KMS-11 (cell line): ENCODE measurements at regions not wholly inside any gene's neighbourhood (a gene's known extent, or its start where the extent isn't known, plus 50 kb on each side); places are given as distances from the start of the nearest gene placed in this dataset.

Experiments used
- H2AFZ ChIP-seq: fragments of 200-600 bp; sonication (generic); 2 replicates; pipeline ENCODE4 v1.6.1; 2016; ENCODE audit warnings: antibody characterized with exemption, mixed run types, low read depth
- H3K27ac ChIP-seq: fragments of 200-600 bp; sonication (generic); 2 replicates; pipeline ENCODE4 v1.6.1; 2016; ENCODE audit warnings: mild to moderate bottlenecking, mixed run types
- H3K27me3 ChIP-seq: fragments of 200-600 bp; sonication (generic); 2 replicates; pipeline ENCODE4 v1.6.1; 2017; ENCODE audit warnings: mild to moderate bottlenecking, low read depth, mixed run types, moderate library complexity; ENCODE audit not compliant: insufficient read depth
- H3K36me3 ChIP-seq: fragments of 200-600 bp; sonication (generic); 2 replicates; pipeline ENCODE4 v1.6.1; 2017; ENCODE audit warnings: mild to moderate bottlenecking, mixed run types; ENCODE audit not compliant: insufficient read depth
- H3K4me1 ChIP-seq: fragments of 200-600 bp; sonication (generic); 2 replicates; pipeline ENCODE4 v1.6.1; 2016; ENCODE audit warnings: mild to moderate bottlenecking, low read depth, mixed run types; ENCODE audit not compliant: poor library complexity, severe bottlenecking
- H3K4me2 ChIP-seq: fragments of 200-600 bp; sonication (generic); 2 replicates; pipeline ENCODE4 v1.7.0; 2016; ENCODE audit warnings: mild to moderate bottlenecking, mixed run types
- H3K4me3 ChIP-seq: fragments of 200-600 bp; sonication (generic); IDR thresholded peaks from 2 replicates; pipeline ENCODE4 v1.6.1; 2017; ENCODE audit warnings: low read depth, low read length, mixed read lengths; ENCODE audit not compliant: insufficient read depth
- H3K79me2 ChIP-seq: fragments of 200-600 bp; sonication (generic); 2 replicates; pipeline ENCODE4 v1.6.1; 2016; ENCODE audit warnings: low read depth, mixed run types; ENCODE audit not compliant: insufficient read depth
- H3K9ac ChIP-seq: fragments of 200-600 bp; sonication (generic); 2 replicates; pipeline ENCODE4 v1.6.1; 2016; ENCODE audit warnings: mild to moderate bottlenecking, mixed run types
- H4K20me1 ChIP-seq: fragments of 200-600 bp; sonication (generic); 2 replicates; pipeline ENCODE4 v1.6.1; 2016; ENCODE audit warnings: mild to moderate bottlenecking, mixed run types; ENCODE audit not compliant: insufficient read depth
- TF ChIP-seq, protein P1 (sequence below): fragments of 200-600 bp; sonication (generic); conservative IDR thresholded peaks from 2 replicates; pipeline ENCODE4 v1.6.1; 2017; ENCODE audit warnings: low read depth, mild to moderate bottlenecking, antibody characterized with exemption, low read length, moderate library complexity, mixed read lengths

DNA sequence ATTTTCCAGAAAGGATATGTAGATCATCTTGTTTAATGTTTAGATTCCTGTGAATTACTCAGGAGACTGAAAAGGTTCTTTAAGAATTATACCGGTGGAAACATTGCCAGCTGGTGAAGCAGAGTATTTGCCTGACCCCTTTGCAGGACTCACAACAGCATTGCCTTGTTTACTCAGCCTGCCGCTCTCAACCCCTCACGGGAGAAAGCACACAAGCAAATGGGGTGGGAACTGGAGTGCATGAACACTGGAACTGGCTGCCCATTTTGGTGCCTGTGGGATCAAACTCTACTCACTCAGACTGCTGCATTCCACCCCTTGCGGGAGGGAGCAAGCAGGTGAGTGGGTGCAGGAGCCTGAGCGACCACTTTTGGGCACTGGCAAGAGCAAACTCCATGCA, 804.7 kb upstream of the SLITRK1 start:
- H3K79me2 ChIP-seq: no peaks in the 10 kb centered on the region
- H3K27me3 ChIP-seq: no peaks in the 10 kb centered on the region

DNA sequence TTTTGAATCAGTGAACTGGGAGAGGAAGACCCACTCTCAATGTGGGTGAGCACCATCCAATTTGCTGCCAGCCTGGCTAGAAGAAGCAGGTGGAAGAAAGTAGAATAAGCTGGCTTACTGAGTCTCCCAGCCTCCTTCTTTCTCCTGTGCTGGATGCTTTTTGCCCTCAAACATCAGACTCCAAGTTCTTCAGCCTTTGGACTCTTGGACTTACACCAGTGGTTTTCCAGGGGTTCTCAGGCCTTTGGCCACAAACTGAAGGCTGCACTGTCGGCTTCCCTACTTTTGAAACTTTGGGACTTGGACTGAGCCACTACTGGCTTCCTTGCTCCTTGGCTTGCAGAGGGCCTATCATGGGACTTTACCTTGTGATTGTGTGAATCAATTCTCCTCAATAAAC, 804.2 kb upstream of the SLITRK1 start:
- TF ChIP-seq, protein P1, sequence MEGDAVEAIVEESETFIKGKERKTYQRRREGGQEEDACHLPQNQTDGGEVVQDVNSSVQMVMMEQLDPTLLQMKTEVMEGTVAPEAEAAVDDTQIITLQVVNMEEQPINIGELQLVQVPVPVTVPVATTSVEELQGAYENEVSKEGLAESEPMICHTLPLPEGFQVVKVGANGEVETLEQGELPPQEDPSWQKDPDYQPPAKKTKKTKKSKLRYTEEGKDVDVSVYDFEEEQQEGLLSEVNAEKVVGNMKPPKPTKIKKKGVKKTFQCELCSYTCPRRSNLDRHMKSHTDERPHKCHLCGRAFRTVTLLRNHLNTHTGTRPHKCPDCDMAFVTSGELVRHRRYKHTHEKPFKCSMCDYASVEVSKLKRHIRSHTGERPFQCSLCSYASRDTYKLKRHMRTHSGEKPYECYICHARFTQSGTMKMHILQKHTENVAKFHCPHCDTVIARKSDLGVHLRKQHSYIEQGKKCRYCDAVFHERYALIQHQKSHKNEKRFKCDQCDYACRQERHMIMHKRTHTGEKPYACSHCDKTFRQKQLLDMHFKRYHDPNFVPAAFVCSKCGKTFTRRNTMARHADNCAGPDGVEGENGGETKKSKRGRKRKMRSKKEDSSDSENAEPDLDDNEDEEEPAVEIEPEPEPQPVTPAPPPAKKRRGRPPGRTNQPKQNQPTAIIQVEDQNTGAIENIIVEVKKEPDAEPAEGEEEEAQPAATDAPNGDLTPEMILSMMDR: no peak
- no peaks in the 10 kb centered on the region for H3K4me1 ChIP-seq

More for the DNA sequence above, 804.7 kb upstream of the SLITRK1 start:
- TF ChIP-seq, protein P1: no peak
- Histone ChIP-seq H3K4me3 (no peak overlapping the region), H4K20me1 (no peaks in the 10 kb centered on the region), H3K27ac (no peak overlapping the region), H3K9ac (no peak overlapping the region), H2AFZ (no peak overlapping the region), H3K36me3 (no peaks in the 10 kb centered on the region), H3K4me1 (no peaks in the 10 kb centered on the region), H3K4me2 (no peak overlapping the region)

GRCh38 chr13:84684804-84685203, 802.5 kb upstream of the SLITRK1 start:
- H3K4me3 ChIP-seq: no peak overlapping the region
- H3K27ac ChIP-seq: no peak overlapping the region
- no peaks in the 10 kb centered on the region for H3K36me3 ChIP-seq
- no peak overlapping the region for H3K4me2 ChIP-seq
- H4K20me1 ChIP-seq: no peaks in the 10 kb centered on the region
- no peaks in the 10 kb centered on the region for H3K4me1 ChIP-seq
- H3K9ac ChIP-seq: no peak overlapping the region
- no peak overlapping the region for H2AFZ ChIP-seq
- TF ChIP-seq, protein P1: no peak
- H3K79me2 ChIP-seq: no peaks in the 10 kb centered on the region
- H3K27me3 ChIP-seq: no peaks in the 10 kb centered on the region

More for the DNA sequence above, 804.2 kb upstream of the SLITRK1 start:
- no peak overlapping the region for H3K9ac ChIP-seq
- no peaks in the 10 kb centered on the region for H3K36me3 ChIP-seq
- no peak overlapping the region for H3K4me2 ChIP-seq
- no peaks in the 10 kb centered on the region for H3K79me2 ChIP-seq
- no peaks in the 10 kb centered on the region for H3K27me3 ChIP-seq
- no peaks in the 10 kb centered on the region for H4K20me1 ChIP-seq
- H2AFZ ChIP-seq: no peak overlapping the region
- H3K4me3 ChIP-seq: no peak overlapping the region
- H3K27ac ChIP-seq: no peak overlapping the region

DNA sequence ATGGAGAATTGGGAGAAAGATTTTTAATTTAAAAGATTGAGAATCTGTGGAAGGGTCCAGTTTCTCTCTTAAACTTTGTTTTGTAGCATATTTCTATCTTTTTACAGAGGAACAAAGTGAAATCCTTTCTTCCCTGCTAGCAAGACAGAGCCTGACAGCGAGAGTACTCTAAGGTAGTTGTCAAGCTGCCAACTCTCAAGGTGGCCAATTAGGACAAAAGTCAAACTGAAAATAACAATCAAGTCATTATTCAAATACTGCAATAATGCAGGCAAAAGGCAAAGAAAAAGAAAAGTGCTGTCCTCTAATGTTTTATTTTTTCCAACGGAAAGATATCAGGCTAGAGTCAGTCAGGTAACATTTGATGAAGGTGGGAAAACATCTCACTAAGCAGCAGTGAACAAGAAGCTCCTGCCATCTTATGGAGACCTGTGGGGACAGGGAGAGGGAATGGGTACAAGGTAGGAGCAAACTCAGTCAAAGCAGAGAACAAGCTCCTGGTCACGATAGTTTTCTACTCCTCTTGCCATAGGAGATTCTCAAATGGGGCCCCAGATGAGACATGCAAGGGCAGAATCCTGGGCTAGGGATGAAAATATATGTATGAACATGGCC, 801.9 kb upstream of the SLITRK1 start:
- Histone ChIP-seq H3K4me3 (no peak overlapping the region), H3K79me2 (no peaks in the 10 kb centered on the region), H3K27ac (no peak overlapping the region), H3K9ac (no peak overlapping the region), H2AFZ (no peak overlapping the region), H3K4me1 (no peaks in the 10 kb centered on the region), H3K36me3 (no peaks in the 10 kb centered on the region), H3K27me3 (no peaks in the 10 kb centered on the region), H4K20me1 (no peaks in the 10 kb centered on the region), H3K4me2 (no peak overlapping the region)
- TF ChIP-seq, protein P1: no peak
